OCI-LY7 (cell line): ENCODE measurements at regions not wholly inside any gene's neighbourhood (a gene's known extent, or its start where the extent isn't known, plus 50 kb on each side); places are given as distances from the start of the nearest gene placed in this dataset.

ENCODE experiments used
- BruUV-seq: library from RNA; stranded (reverse); fragments of 400-500 nt; replicated peaks from 2 replicates; lab custom pipeline; 2021; lab: Mats Ljungman, UMichigan
- CTCF ChIA-PET: fragments of 300-600 bp; sonication (Branson Sonifier 250); formaldehyde crosslinking; loops from one replicate; lab custom pipeline; 2022; ENCODE audit warnings: antibody characterized with exemption; ENCODE audit not compliant: unreplicated experiment; lab: Charles Lee
- POLR2A ChIA-PET: fragments of 300-600 bp; sonication (Branson Sonifier 250); formaldehyde crosslinking; loops from one replicate; lab custom pipeline; 2022; ENCODE audit warnings: antibody characterized with exemption; lab: Charles Lee
- DNase-seq: peaks from one replicate; pipeline ENCODE4 v3.0.0-alpha.2; 2015; ENCODE audit warnings: low spot score
- H2AFZ ChIP-seq: fragments of 200-600 bp; sonication (generic), shearing (Covaris generic); 2 replicates; pipeline ENCODE4 v1.6.1; 2014; ENCODE audit warnings: mild to moderate bottlenecking, antibody characterized with exemption, low read length, moderate library complexity
- H3K27ac ChIP-seq: fragments of 200-600 bp; sonication (generic); 2 replicates; pipeline ENCODE4 v1.5.1; 2014; ENCODE audit warnings: mixed run types, low read depth, mild to moderate bottlenecking, moderate library complexity, low read length, inconsistent platforms; ENCODE audit not compliant: poor library complexity, severe bottlenecking
- H3K36me3 ChIP-seq: fragments of 200-600 bp; sonication (generic); 2 replicates; pipeline ENCODE4 v1.6.1; 2014; ENCODE audit warnings: mild to moderate bottlenecking, antibody characterized with exemption, low read length, moderate library complexity, mixed read lengths; ENCODE audit not compliant: insufficient read depth
- H3K4me1 ChIP-seq: fragments of 200-600 bp; sonication (generic); 2 replicates; pipeline ENCODE4 v1.5.1; 2014; ENCODE audit warnings: mild to moderate bottlenecking, low read length; ENCODE audit not compliant: insufficient read depth, poor library complexity, severe bottlenecking
- H3K4me2 ChIP-seq: fragments of 200-600 bp; sonication (generic); 2 replicates; pipeline ENCODE4 v1.6.1; 2014; ENCODE audit warnings: mild to moderate bottlenecking, low read length
- H3K4me3 ChIP-seq: fragments of 200-600 bp; sonication (generic); 2 replicates; pipeline ENCODE4 v1.5.1; 2014; ENCODE audit warnings: mild to moderate bottlenecking, low read depth, low read length; ENCODE audit not compliant: poor library complexity, severe bottlenecking
- H3K79me2 ChIP-seq: fragments of 200-600 bp; sonication (generic); 2 replicates; pipeline ENCODE4 v1.6.1; 2016; ENCODE audit warnings: low read depth, mild to moderate bottlenecking, low read length, moderate library complexity, mixed read lengths; ENCODE audit not compliant: insufficient read depth
- H3K9me2 ChIP-seq: fragments of 200-600 bp; sonication (generic); 2 replicates; pipeline ENCODE4 v1.6.1; 2016; ENCODE audit warnings: mild to moderate bottlenecking, low read length, mixed read lengths; ENCODE audit not compliant: insufficient read depth
- H3K9me3 ChIP-seq: fragments of 200-600 bp; sonication (generic); 2 replicates; pipeline ENCODE4 v1.6.1; 2014; ENCODE audit warnings: mild to moderate bottlenecking, mixed run types, low read length, mixed read lengths
- H4K20me1 ChIP-seq: fragments of 200-600 bp; sonication (generic); 2 replicates; pipeline ENCODE4 v1.6.1; 2014; ENCODE audit warnings: mild to moderate bottlenecking, antibody characterized with exemption, low read length, moderate library complexity, mixed read lengths; ENCODE audit not compliant: insufficient read depth
- CTCF ChIP-seq: fragments of 200-600 bp; sonication (generic); conservative IDR thresholded peaks from 2 replicates; pipeline ENCODE4 v1.5.1; 2014; ENCODE audit warnings: mild to moderate bottlenecking, antibody characterized with exemption, low read length, moderate library complexity, mixed read lengths
- EZH2phosphoT487 ChIP-seq: fragments of 200-600 bp; sonication (generic); IDR thresholded peaks from 2 replicates; pipeline ENCODE4 v1.6.1; 2018; ENCODE audit warnings: low read depth, borderline replicate concordance, mild to moderate bottlenecking, mixed run types, antibody characterized with exemption, low read length, moderate library complexity, mixed read lengths
- intact Hi-C: fragments of 100-400 bp; cut with micrococcal nuclease; formaldehyde crosslinking; loops from one replicate; pipeline ENCODE4 v1.10.0; 2022; ENCODE audit not compliant: unreplicated experiment

- TF ChIP-seq EZH2phosphoT487 (no peak), CTCF (no peak)
- intact Hi-C loops, result loop anchor here (5.0 kb wide), 1 partner anchor 283 kb away; no protein-coding TSS in a partner anchor
- H3K4me1 ChIP-seq, result peaks cover 58% of the 10 kb centered on the region
- no peaks in the 10 kb centered on the region for H3K9me3 ChIP-seq
- CTCF ChIA-PET, result interaction anchor here (0.6 to 1.8 kb wide), 10 partner anchors 8 to 554 kb away, joined by 3 to 22 read pairs (median 8); no protein-coding TSS in a partner anchor
- H4K20me1 ChIP-seq, result no peaks in the 10 kb centered on the region
- H3K9me2 ChIP-seq, result no peaks in the 10 kb centered on the region
- H3K27ac ChIP-seq, result peak overlapping the region; percentile 92
- H3K79me2 ChIP-seq, result peaks cover 57% of the 10 kb centered on the region
- peak overlapping the region; percentile 97 for H3K4me2 ChIP-seq
- H3K4me3 ChIP-seq, result peak overlapping the region; percentile 85
- BruUV-seq, result no TSS peak
- no peaks in the 10 kb centered on the region for H3K36me3 ChIP-seq
- POLR2A ChIA-PET, result interaction anchor here (0.6 to 11.8 kb wide), 20 partner anchors 11 to 282 kb away, joined by 3 to 324 read pairs (median 8); partner anchors contain the start of genes AFTPH and SERTAD2
- H2AFZ ChIP-seq, result peak overlapping the region; percentile 50; the same call in 1 of the 2 replicates
- DNase-seq, result peak; percentile 63
These were observed 95.7 kb upstream of the SERTAD2 start for GRCh38 chr2:64749446-64749845.

GRCh38 chr2:64750001-64750816 lies 96.5 kb upstream of the SERTAD2 start:
- POLR2A ChIA-PET, result interaction anchor here (0.6 to 11.8 kb wide), 22 partner anchors 8 to 933 kb away, joined by 3 to 324 read pairs (median 6); partner anchors contain the start of genes AFTPH and SERTAD2
- Histone ChIP-seq H3K4me1 (peaks cover 50% of the 10 kb centered on the region), H3K4me3 (peak overlapping the region; percentile 85), H3K9me2 (no peaks in the 10 kb centered on the region), H3K27ac (peak overlapping the region; percentile 92), H3K9me3 (no peaks in the 10 kb centered on the region), H3K79me2 (peaks cover 49% of the 10 kb centered on the region), H3K36me3 (no peaks in the 10 kb centered on the region), H3K4me2 (peak overlapping the region; percentile 97), H4K20me1 (no peaks in the 10 kb centered on the region), H2AFZ (peak overlapping the region; percentile 50; the same call in 1 of the 2 replicates)
- no TSS peak for BruUV-seq
- DNase-seq, result peak; percentile 63
- intact Hi-C loops, result loop anchor here (1.0 to 10.0 kb wide), 6 partner anchors 92 to 608 kb away; partner anchors contain the start of genes AFTPH, PELI1 and SERTAD2
- CTCF ChIA-PET, result interaction anchor here (0.6 to 1.8 kb wide), 13 partner anchors 9 to 555 kb away, joined by 3 to 22 read pairs (median 8); partner anchors contain the start of gene SERTAD2
- TF ChIP-seq EZH2phosphoT487 (no peak), CTCF (peak; percentile 43)
